22Rv1 (cell line): ENCODE measurements at regions not wholly inside any gene's neighbourhood (a gene's known extent, or its start where the extent isn't known, plus 50 kb on each side); places are given as distances from the start of the nearest gene placed in this dataset.

Experiments used
- ZFX ChIP-seq: fragments of 450-650 bp; IDR thresholded peaks from 2 replicates; pipeline ENCODE4 v1.6.1; 2017; ENCODE audit warnings: antibody characterized with exemption, borderline replicate concordance
- TF ChIP-seq, protein P1 (sequence below): fragments of 450-650 bp; IDR thresholded peaks from 2 replicates; pipeline ENCODE4 v1.5.1; 2017; ENCODE audit warnings: mild to moderate bottlenecking

DNA sequence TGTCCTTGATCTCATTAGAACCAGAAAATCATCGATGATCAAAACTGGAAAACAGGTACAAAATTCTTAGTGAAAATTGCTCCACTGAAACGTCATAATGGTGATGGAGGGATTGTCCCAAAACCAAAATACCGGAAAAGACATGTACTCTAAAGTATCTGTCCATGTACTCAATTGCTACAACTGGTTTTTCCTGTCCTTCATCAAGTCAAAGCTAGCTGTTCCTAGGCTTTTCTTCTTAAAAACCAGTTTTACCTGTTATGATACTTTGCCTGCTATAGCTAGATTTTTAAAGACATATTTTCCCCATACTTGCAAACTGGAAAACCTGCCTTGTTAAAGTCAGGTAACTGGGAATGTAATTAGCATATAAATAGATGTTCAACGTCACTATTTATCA is 50.5 kb upstream of the LRRC1 start:
- TF ChIP-seq, protein P1, sequence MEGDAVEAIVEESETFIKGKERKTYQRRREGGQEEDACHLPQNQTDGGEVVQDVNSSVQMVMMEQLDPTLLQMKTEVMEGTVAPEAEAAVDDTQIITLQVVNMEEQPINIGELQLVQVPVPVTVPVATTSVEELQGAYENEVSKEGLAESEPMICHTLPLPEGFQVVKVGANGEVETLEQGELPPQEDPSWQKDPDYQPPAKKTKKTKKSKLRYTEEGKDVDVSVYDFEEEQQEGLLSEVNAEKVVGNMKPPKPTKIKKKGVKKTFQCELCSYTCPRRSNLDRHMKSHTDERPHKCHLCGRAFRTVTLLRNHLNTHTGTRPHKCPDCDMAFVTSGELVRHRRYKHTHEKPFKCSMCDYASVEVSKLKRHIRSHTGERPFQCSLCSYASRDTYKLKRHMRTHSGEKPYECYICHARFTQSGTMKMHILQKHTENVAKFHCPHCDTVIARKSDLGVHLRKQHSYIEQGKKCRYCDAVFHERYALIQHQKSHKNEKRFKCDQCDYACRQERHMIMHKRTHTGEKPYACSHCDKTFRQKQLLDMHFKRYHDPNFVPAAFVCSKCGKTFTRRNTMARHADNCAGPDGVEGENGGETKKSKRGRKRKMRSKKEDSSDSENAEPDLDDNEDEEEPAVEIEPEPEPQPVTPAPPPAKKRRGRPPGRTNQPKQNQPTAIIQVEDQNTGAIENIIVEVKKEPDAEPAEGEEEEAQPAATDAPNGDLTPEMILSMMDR, result no peak
- no peak for TF ChIP-seq ZFX
